Hepatocyte (in vitro differentiated cells): ENCODE measurements at regions not wholly inside any gene's neighbourhood (a gene's known extent, or its start where the extent isn't known, plus 50 kb on each side); places are given as distances from the start of the nearest gene placed in this dataset.

ENCODE experiments used
- EZH2phosphoT487 ChIP-seq: fragments of 200-600 bp; sonication (generic); IDR thresholded peaks from one replicate; pipeline ENCODE4 v1.6.1; 2018; ENCODE audit warnings: antibody characterized with exemption, mild to moderate bottlenecking, low read depth, moderate library complexity; ENCODE audit not compliant: unreplicated experiment, severe bottlenecking
- TF ChIP-seq, protein P1 (sequence below): fragments of 200-600 bp; sonication (generic); IDR thresholded peaks from 2 replicates; pipeline ENCODE4 v1.5.1; 2016; ENCODE audit warnings: antibody characterized with exemption, mild to moderate bottlenecking; ENCODE audit not compliant: poor library complexity

GRCh38 chr7:134376693-134377092, 60.0 kb upstream of the SLC35B4 start:
- TF ChIP-seq, protein P1, sequence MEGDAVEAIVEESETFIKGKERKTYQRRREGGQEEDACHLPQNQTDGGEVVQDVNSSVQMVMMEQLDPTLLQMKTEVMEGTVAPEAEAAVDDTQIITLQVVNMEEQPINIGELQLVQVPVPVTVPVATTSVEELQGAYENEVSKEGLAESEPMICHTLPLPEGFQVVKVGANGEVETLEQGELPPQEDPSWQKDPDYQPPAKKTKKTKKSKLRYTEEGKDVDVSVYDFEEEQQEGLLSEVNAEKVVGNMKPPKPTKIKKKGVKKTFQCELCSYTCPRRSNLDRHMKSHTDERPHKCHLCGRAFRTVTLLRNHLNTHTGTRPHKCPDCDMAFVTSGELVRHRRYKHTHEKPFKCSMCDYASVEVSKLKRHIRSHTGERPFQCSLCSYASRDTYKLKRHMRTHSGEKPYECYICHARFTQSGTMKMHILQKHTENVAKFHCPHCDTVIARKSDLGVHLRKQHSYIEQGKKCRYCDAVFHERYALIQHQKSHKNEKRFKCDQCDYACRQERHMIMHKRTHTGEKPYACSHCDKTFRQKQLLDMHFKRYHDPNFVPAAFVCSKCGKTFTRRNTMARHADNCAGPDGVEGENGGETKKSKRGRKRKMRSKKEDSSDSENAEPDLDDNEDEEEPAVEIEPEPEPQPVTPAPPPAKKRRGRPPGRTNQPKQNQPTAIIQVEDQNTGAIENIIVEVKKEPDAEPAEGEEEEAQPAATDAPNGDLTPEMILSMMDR: no peak
- no peak for TF ChIP-seq EZH2phosphoT487
